ENCODE measurements at regions not wholly inside any gene's neighbourhood (a gene's known extent, or its start where the extent isn't known, plus 50 kb on each side); places are given as distances from the start of the nearest gene placed in this dataset.

DNA sequence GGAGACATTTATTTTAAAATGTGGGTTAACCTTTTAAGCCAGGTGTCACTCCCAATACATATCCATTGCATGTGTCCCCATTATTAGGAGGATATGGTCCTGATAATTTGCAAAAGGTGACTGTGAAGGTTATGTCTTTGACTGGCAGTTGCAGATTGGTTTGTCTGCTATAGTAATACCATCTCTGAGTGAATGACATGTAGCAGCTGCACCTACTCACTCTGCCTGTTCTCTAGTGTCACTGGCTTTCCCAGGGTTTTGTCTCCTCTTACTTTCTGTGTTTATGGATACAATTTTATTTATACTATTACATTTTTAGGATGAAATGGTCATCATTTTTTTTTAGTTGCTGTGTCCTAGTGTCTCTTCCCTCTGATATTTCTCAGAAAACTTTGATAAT is 393.2 kb downstream of the C3orf38 start:
- TF ChIP-seq BACH1 (IDR thresholded peaks at IDR 0.05; ENCODE audit: low read length) (no peak), CBX5 (IDR thresholded peaks at IDR 0.05; ENCODE audit: low read depth, low read length) (no peak), JUN (IDR thresholded peaks at IDR 0.05; ENCODE audit: low read depth, low read length) (no peak), NANOG (IDR thresholded peaks at IDR 0.05; ENCODE audit: insufficient read depth, low read depth, low read length, poor library complexity, severe bottlenecking) (no peak), TBP (IDR thresholded peaks at IDR 0.05; ENCODE audit: low read depth, low read length) (no peak)
- TF ChIP-seq, protein P1, sequence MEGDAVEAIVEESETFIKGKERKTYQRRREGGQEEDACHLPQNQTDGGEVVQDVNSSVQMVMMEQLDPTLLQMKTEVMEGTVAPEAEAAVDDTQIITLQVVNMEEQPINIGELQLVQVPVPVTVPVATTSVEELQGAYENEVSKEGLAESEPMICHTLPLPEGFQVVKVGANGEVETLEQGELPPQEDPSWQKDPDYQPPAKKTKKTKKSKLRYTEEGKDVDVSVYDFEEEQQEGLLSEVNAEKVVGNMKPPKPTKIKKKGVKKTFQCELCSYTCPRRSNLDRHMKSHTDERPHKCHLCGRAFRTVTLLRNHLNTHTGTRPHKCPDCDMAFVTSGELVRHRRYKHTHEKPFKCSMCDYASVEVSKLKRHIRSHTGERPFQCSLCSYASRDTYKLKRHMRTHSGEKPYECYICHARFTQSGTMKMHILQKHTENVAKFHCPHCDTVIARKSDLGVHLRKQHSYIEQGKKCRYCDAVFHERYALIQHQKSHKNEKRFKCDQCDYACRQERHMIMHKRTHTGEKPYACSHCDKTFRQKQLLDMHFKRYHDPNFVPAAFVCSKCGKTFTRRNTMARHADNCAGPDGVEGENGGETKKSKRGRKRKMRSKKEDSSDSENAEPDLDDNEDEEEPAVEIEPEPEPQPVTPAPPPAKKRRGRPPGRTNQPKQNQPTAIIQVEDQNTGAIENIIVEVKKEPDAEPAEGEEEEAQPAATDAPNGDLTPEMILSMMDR (IDR thresholded peaks at IDR 0.05; ENCODE audit: control extremely low read depth in 1 of 3, insufficient read depth in 1 of 3, low read depth in 1 of 3, low read length in 3 of 3): no peak
- TF ChIP-seq, protein P2, sequence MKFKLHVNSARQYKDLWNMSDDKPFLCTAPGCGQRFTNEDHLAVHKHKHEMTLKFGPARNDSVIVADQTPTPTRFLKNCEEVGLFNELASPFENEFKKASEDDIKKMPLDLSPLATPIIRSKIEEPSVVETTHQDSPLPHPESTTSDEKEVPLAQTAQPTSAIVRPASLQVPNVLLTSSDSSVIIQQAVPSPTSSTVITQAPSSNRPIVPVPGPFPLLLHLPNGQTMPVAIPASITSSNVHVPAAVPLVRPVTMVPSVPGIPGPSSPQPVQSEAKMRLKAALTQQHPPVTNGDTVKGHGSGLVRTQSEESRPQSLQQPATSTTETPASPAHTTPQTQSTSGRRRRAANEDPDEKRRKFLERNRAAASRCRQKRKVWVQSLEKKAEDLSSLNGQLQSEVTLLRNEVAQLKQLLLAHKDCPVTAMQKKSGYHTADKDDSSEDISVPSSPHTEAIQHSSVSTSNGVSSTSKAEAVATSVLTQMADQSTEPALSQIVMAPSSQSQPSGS (IDR thresholded peaks at IDR 0.05; ENCODE audit: low read length): no peak
- TF ChIP-seq, protein P3, sequence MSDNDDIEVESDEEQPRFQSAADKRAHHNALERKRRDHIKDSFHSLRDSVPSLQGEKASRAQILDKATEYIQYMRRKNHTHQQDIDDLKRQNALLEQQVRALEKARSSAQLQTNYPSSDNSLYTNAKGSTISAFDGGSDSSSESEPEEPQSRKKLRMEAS (IDR thresholded peaks at IDR 0.05): no peak

All from H1 (cell line).